ENCODE measurements at regions not wholly inside any gene's neighbourhood (a gene's known extent, or its start where the extent isn't known, plus 50 kb on each side); places are given as distances from the start of the nearest gene placed in this dataset.

DNA sequence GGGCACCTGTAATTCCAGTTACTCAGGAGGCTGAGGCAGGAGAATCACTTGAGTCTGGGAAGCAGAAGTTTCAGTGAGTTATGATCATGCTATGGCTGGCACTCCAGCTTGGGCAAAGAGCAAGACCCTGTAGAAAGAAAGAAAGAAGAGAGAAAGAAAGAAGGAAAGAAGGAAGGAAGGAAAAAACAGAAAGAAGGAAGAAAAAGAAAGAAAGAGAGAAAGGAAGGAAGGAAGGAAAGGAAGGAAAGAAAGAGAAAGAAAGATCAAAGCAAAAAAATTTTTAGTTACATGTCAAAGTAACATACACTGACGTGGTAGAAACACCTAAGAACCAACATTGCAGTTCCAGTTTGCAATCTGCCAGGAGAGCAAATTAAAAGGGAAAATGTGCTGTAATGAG is 73.8 kb upstream of the JCAD start:
- TF ChIP-seq, protein P1, sequence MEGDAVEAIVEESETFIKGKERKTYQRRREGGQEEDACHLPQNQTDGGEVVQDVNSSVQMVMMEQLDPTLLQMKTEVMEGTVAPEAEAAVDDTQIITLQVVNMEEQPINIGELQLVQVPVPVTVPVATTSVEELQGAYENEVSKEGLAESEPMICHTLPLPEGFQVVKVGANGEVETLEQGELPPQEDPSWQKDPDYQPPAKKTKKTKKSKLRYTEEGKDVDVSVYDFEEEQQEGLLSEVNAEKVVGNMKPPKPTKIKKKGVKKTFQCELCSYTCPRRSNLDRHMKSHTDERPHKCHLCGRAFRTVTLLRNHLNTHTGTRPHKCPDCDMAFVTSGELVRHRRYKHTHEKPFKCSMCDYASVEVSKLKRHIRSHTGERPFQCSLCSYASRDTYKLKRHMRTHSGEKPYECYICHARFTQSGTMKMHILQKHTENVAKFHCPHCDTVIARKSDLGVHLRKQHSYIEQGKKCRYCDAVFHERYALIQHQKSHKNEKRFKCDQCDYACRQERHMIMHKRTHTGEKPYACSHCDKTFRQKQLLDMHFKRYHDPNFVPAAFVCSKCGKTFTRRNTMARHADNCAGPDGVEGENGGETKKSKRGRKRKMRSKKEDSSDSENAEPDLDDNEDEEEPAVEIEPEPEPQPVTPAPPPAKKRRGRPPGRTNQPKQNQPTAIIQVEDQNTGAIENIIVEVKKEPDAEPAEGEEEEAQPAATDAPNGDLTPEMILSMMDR (conservative IDR thresholded peaks at IDR 0.05; ENCODE audit: low read length) = no peak
- TF ChIP-seq EZH2phosphoT487 (IDR thresholded peaks at IDR 0.05; ENCODE audit: borderline replicate concordance, low read depth, low read length) = no peak
